Ishikawa (cell line): ENCODE measurements at regions not wholly inside any gene's neighbourhood (a gene's known extent, or its start where the extent isn't known, plus 50 kb on each side); places are given as distances from the start of the nearest gene placed in this dataset.

Experiments used
- CEBPB ChIP-seq: IDR thresholded peaks from 2 replicates; pipeline ENCODE4 v1.6.1; 2012
- CREB1 ChIP-seq: IDR thresholded peaks from 2 replicates; pipeline ENCODE4 v1.6.1; 2012; ENCODE audit warnings: low read depth
- EGR1 ChIP-seq: IDR thresholded peaks from 2 replicates; pipeline ENCODE4 v1.6.1; 2012
- EP300 ChIP-seq: IDR thresholded peaks from 2 replicates; pipeline ENCODE4 v1.6.1; 2012; ENCODE audit warnings: borderline replicate concordance
- FOXM1 ChIP-seq: IDR thresholded peaks from 2 replicates; pipeline ENCODE4 v1.6.1; 2012; ENCODE audit warnings: low read depth, borderline replicate concordance
- MAX ChIP-seq: IDR thresholded peaks from 2 replicates; pipeline ENCODE4 v1.6.1; 2012
- NFIC ChIP-seq: IDR thresholded peaks from 2 replicates; pipeline ENCODE4 v1.6.1; 2012
- RAD21 ChIP-seq: IDR thresholded peaks from 2 replicates; pipeline ENCODE4 v1.6.1; 2012; ENCODE audit warnings: low read depth
- TAF1 ChIP-seq: IDR thresholded peaks from 2 replicates; pipeline ENCODE4 v1.6.1; 2012; ENCODE audit warnings: low read depth, mild to moderate bottlenecking
- TCF12 ChIP-seq: IDR thresholded peaks from 2 replicates; pipeline ENCODE4 v1.6.1; 2012; ENCODE audit warnings: low read depth
- TEAD4 ChIP-seq: IDR thresholded peaks from 2 replicates; pipeline ENCODE4 v1.6.1; 2012
- USF1 ChIP-seq: IDR thresholded peaks from 2 replicates; pipeline ENCODE4 v1.6.1; 2012
- YY1 ChIP-seq: IDR thresholded peaks from 2 replicates; pipeline ENCODE4 v1.6.1; 2012; ENCODE audit warnings: low read depth
- ZBTB7A ChIP-seq: IDR thresholded peaks from 2 replicates; pipeline ENCODE4 v1.6.1; 2012; ENCODE audit warnings: low read depth
- TF ChIP-seq, protein P1 (sequence below): IDR thresholded peaks from 2 replicates; pipeline ENCODE4 v1.6.1; 2012; ENCODE audit warnings: low read depth, mild to moderate bottlenecking

- TF ChIP-seq USF1 (no peak), YY1 (no peak), EGR1 (no peak), FOXM1 (no peak), RAD21 (no peak), NFIC (no peak), ZBTB7A (no peak), CREB1 (no peak), EP300 (no peak), MAX (no peak), CEBPB (no peak), TAF1 (no peak), TCF12 (no peak), TEAD4 (no peak)
- TF ChIP-seq, protein P1, sequence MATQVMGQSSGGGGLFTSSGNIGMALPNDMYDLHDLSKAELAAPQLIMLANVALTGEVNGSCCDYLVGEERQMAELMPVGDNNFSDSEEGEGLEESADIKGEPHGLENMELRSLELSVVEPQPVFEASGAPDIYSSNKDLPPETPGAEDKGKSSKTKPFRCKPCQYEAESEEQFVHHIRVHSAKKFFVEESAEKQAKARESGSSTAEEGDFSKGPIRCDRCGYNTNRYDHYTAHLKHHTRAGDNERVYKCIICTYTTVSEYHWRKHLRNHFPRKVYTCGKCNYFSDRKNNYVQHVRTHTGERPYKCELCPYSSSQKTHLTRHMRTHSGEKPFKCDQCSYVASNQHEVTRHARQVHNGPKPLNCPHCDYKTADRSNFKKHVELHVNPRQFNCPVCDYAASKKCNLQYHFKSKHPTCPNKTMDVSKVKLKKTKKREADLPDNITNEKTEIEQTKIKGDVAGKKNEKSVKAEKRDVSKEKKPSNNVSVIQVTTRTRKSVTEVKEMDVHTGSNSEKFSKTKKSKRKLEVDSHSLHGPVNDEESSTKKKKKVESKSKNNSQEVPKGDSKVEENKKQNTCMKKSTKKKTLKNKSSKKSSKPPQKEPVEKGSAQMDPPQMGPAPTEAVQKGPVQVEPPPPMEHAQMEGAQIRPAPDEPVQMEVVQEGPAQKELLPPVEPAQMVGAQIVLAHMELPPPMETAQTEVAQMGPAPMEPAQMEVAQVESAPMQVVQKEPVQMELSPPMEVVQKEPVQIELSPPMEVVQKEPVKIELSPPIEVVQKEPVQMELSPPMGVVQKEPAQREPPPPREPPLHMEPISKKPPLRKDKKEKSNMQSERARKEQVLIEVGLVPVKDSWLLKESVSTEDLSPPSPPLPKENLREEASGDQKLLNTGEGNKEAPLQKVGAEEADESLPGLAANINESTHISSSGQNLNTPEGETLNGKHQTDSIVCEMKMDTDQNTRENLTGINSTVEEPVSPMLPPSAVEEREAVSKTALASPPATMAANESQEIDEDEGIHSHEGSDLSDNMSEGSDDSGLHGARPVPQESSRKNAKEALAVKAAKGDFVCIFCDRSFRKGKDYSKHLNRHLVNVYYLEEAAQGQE: no peak
These were observed 196.6 kb upstream of the DIO3 start for GRCh38 chr14:101364503-101365328.

GRCh38 chr14:101365329-101366158 lies 195.8 kb upstream of the DIO3 start:
- no peak for TF ChIP-seq TAF1

DNA sequence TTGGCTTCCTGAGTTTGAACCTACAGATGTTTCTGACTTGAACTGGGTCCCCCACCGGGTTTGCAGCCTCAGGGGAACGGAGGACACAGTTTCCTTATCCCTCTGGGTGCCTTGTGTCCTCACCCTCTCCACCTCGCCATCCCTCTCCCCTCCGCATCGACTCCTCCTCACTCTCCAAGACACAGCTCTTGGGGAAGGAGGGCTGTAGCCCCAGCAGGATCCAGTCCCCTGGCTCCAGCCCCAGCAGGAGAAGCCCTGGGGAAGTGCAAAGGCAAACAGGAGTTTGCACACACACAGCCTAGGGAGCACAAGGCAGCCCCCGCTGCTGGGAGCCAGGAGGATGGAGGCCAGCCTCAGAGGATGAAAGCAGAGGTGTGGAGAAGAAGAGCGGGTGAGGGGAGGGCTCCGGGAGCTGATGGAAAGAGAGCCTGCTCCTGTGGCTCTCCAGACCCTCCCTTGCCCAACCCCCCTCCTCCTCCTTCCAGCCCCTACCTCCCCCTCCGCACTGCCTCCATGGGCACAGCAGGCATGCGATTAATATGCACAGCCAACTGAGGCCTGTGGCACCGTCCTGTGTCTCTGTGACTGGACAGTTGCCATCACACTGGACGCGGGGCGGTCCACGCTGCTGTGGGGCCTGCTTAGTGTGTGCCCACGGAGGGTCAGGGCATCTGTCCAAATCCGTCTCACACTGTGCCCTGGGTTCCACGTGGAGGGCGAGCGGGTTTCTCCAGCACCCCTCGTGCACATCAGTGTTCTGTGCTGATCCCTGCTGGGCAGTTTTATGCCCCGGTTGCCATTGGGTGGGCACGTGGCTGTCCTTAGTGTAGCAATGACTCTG lies 193.7 kb upstream of the DIO3 start:
- no peak for TF ChIP-seq EGR1

DNA sequence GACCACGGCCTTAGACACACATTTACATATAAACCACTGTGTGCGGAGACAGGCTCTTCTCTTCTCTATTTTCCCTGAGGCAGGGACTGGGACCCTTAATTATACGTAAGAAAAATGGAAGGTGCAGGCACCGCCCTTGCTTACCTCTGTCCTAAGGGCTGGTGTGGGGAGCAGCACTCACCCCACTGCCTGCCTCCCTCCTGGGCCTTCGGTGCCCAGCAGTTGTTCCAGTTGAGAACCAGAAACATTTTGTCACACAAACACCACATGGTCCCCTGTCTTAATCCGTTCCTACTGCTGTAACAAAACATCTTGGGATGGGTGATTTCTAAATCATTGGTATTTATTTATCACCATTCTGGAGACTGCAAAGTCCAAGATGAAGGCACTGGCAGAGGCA lies 192.7 kb upstream of the DIO3 start:
- no peak for TF ChIP-seq FOXM1
- no peak for TF ChIP-seq TAF1
- TF ChIP-seq YY1: no peak
- no peak for TF ChIP-seq EGR1
- TF ChIP-seq, protein P1: no peak
- no peak for TF ChIP-seq CREB1
- no peak for TF ChIP-seq TCF12
- TF ChIP-seq MAX: no peak

DNA sequence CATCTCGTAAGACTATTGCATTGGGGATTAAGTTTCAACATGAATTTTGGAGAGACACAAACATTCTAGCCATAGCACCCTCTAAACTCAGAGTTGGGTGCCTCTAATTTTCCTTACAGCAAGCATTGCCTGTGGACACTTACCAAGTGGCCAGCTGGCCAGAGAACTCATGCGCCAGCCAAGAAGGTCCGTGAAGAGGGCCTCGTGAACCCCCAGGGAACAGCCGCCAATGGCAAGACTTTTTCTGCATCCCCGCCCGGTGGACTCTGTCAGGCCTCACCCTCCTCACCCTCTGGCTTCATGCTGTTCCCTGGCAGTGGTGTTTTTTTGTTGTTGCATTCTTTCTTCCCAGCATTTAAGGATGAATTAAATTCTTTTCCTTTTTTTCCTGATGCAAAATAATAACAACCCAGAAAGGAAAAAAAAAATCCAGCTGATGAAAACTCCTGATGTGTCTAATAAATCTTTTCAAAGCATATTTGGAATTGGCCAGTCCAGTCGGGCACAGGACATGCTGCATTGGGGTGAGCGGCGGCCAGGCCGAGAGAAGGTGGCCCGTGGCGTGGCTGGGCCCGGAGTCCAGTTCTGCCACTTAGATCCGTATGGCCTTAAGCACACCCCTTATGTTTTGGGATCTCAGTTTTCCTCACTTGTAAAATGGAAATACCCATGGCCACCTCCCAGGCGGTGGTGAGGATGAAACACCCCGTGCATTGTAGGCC lies 191.9 kb upstream of the DIO3 start:
- TF ChIP-seq EP300 (no peak), YY1 (no peak), CREB1 (no peak), NFIC (no peak), TAF1 (no peak), EGR1 (no peak), ZBTB7A (no peak), MAX (no peak), CEBPB (no peak)
